ENCODE measurements at regions not wholly inside any gene's neighbourhood (a gene's known extent, or its start where the extent isn't known, plus 50 kb on each side); places are given as distances from the start of the nearest gene placed in this dataset.

GRCh38 chr10:130560116-130560515, 423.9 kb downstream of the GLRX3 start:
- TF ChIP-seq CTCF (IDR thresholded peaks at IDR 0.05) (no peak), POLR2A (IDR thresholded peaks at IDR 0.05) (no peak)

All from Peyer's patch (tissue), 4 donors.